ENCODE measurements at regions not wholly inside any gene's neighbourhood (a gene's known extent, or its start where the extent isn't known, plus 50 kb on each side); places are given as distances from the start of the nearest gene placed in this dataset.

DNA sequence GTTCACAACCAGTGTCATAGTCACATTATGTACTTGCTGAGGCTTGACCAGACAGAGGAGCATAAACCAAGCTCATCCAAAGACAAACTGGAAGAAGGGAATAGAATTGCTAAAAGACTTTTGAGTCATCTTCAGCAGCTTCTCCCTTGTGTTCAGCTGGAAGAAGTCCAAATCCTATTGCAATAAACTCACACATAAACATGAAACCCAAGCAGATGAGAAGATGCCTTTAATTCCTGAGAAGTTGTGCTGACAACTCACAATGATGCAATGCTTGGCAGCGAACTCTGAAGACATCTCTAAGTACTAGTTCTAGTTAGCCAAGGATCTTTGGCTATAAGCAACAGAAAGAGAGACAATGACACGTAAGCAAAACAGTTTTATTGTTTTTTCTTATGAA, 642.1 kb downstream of the KCTD16 start (continued):
- no peak for TF ChIP-seq HNRNPH1 (optimal IDR thresholded peaks at IDR 0.05; ENCODE audit: low read depth, low read length)
- TF ChIP-seq ZNF431 (CRISPR knock-in tag; IDR thresholded peaks at IDR 0.05), result no peak
- TF ChIP-seq, protein P1, sequence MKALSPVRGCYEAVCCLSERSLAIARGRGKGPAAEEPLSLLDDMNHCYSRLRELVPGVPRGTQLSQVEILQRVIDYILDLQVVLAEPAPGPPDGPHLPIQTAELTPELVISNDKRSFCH (CRISPR knock-in tag; IDR thresholded peaks at IDR 0.05), result no peak
- TF ChIP-seq, protein P1 (tag; IDR thresholded peaks at IDR 0.05), result no peak
- no peak for TF ChIP-seq KDM2B (CRISPR knock-in tag; IDR thresholded peaks at IDR 0.05)
- no peak for TF ChIP-seq ZNF76 (CRISPR knock-in tag; IDR thresholded peaks at IDR 0.05; ENCODE audit: borderline replicate concordance)

DNA sequence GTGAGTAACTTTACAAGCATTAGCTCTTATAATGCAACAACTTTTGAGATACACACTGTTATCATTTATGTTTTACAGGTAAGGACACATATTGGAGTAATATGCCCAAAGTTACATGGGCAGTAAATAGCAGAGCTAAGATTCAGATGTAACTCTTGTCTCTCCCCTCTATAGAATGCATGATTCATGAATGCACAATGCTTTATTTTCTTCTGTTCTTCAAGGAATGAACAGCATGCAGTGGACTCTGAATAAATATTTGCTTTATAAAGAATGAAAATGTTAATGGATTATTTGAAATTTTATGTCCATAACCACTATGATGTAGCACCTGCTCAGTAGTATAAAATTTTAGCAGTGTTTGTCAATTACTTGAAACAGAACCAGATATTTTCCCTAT, 629.5 kb downstream of the KCTD16 start:
- Histone ChIP-seq H3K27ac (ENCODE audit: extremely low read depth, low read depth, low read length) (no peak overlapping the region), H4K20me1 (replicated peaks; ENCODE audit: control insufficient read depth, insufficient read depth, low read length) (no peaks in the 10 kb centered on the region), H3K27me3 (ENCODE audit: control insufficient read depth in 2 of 2, insufficient read depth in 2 of 2, low read length in 2 of 2) (no peaks in the 10 kb centered on the region), H2AFZ (ENCODE audit: low read depth, low read length) (no peak overlapping the region), H3K9me1 (ENCODE audit: control insufficient read depth, insufficient read depth, low read length) (no peaks in the 10 kb centered on the region), H3K4me3 (no peak overlapping the region), H3K4me2 (ENCODE audit: insufficient read depth, low read length) (no peak overlapping the region), H3K4me1 (replicated peaks in 1 of 2; ENCODE audit: control insufficient read depth in 2 of 2, insufficient read depth in 2 of 2, low read length in 2 of 2) (no peaks in the 10 kb centered on the region), H3K9ac (ENCODE audit: insufficient read depth in 1 of 2, low read depth in 2 of 2, low read length in 2 of 2) (no peak overlapping the region), H3K79me2 (ENCODE audit: control insufficient read depth, insufficient read depth, low read length) (no peaks in the 10 kb centered on the region), H3K36me3 (ENCODE audit: control insufficient read depth, insufficient read depth, low read length) (no peaks in the 10 kb centered on the region), H3K9me3 (replicated peaks; ENCODE audit: control insufficient read depth, insufficient read depth, low read depth, low read length) (no peaks in the 10 kb centered on the region)
- intact Hi-C loops (cut with micrococcal nuclease), result no loop called here
- ATAC-seq, result no peak
- TF ChIP-seq TAF9B (IDR thresholded peaks at IDR 0.05; ENCODE audit: partially characterized antibody), result no peak
- in situ Hi-C loops (cut with MboI), result no loop called here
- BruUV-seq (replicated peaks), result no TSS peak
- no peak for FAIRE-seq
- CTCF ChIA-PET (ENCODE audit: low intra/inter-chr PET ratio), result no interaction called here
- no peak for DNase-seq (ENCODE audit: extremely low read depth in 1 of 4, low spot score in 3 of 4)
- POLR2A ChIA-PET, result no interaction called here

Measured in K562 (cell line).